Retinal pigment epithelial cell (primary cell): ENCODE measurements at regions not wholly inside any gene's neighbourhood (a gene's known extent, or its start where the extent isn't known, plus 50 kb on each side); places are given as distances from the start of the nearest gene placed in this dataset.
"Not testable (repeated sequence)": the region's sequence is repeated elsewhere in the genome, so short reads cannot be mapped to it uniquely, and the experiment has no call there.

ENCODE experiments used
- DNase-seq: peaks from one replicate; pipeline ENCODE4 v3.0.0-alpha.2; 2010; ENCODE audit warnings: low read depth
- H3K4me3 ChIP-seq: 2 replicates; pipeline ENCODE4 v1.5.1; 2011; ENCODE audit warnings: mild to moderate bottlenecking, low read length, control low read depth, moderate library complexity
- TF ChIP-seq, protein P1 (sequence below): conservative IDR thresholded peaks from 2 replicates; pipeline ENCODE4 v1.5.1; 2011; ENCODE audit warnings: low read depth, low read length, control low read depth, inconsistent platforms

DNA sequence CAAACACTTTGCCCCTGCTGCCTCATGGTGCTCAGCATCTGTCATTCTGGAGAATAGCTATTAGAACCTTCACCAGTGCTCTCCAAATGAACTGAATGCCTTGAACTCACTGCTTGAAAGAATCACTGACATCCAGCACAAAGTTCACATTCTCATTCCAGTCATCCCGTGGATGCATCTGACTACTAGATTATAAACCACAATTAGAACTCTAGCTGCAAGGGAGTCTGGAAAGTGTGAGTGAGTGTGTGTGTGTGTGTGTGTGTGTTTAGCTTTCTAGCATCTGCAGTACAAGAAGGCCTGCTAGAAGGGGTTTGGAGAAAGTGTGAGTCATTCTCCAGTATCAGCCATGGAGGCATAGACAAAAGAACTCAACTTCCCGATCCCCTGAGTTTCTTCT is 71.3 kb upstream of the DYNLT3 start:
- H3K4me3 ChIP-seq = no peak overlapping the region
- no peak for DNase-seq
- TF ChIP-seq, protein P1, sequence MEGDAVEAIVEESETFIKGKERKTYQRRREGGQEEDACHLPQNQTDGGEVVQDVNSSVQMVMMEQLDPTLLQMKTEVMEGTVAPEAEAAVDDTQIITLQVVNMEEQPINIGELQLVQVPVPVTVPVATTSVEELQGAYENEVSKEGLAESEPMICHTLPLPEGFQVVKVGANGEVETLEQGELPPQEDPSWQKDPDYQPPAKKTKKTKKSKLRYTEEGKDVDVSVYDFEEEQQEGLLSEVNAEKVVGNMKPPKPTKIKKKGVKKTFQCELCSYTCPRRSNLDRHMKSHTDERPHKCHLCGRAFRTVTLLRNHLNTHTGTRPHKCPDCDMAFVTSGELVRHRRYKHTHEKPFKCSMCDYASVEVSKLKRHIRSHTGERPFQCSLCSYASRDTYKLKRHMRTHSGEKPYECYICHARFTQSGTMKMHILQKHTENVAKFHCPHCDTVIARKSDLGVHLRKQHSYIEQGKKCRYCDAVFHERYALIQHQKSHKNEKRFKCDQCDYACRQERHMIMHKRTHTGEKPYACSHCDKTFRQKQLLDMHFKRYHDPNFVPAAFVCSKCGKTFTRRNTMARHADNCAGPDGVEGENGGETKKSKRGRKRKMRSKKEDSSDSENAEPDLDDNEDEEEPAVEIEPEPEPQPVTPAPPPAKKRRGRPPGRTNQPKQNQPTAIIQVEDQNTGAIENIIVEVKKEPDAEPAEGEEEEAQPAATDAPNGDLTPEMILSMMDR = no peak

DNA sequence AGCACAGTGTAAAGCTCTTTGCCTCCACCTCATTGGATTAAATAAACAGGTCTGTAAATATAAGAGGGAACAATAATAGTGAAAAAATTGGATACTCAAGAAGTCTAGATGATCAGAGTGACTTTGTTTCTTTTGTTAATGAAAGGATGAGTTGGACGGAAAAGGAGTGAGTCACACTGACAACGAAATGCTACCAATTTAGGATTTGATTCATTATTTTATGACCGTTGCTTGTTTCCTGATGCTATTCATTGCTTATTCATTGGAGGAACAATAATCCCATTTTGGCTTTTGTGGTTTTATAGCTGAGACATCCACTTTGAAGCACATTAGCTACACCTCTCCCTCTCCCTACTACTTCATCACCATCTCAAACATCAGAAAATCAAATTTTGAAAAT is 74.4 kb upstream of the DYNLT3 start:
- no peak for DNase-seq
- no peak overlapping the region for H3K4me3 ChIP-seq
- TF ChIP-seq, protein P1 = no peak

DNA sequence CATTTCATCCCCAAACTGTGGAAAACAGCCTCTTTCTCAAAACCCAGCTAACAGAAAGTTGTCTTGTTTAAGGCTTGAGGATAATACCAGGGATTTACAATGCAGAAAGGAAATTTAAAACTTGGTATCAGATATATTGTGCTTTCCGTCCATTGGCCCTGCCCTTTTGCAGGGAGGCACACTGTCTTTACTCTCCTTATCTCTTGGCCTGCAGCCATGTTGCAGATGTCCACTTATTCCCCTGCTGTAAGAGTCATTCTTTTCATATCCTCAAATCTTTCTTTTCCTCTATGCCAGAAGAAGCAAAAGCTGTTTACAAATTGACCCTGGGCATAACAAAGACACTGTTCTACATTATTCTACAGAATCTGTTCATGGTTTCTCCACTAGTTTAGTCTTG is 75.6 kb upstream of the DYNLT3 start:
- H3K4me3 ChIP-seq = no peak overlapping the region
- DNase-seq = no peak
- TF ChIP-seq, protein P1 = no peak

DNA sequence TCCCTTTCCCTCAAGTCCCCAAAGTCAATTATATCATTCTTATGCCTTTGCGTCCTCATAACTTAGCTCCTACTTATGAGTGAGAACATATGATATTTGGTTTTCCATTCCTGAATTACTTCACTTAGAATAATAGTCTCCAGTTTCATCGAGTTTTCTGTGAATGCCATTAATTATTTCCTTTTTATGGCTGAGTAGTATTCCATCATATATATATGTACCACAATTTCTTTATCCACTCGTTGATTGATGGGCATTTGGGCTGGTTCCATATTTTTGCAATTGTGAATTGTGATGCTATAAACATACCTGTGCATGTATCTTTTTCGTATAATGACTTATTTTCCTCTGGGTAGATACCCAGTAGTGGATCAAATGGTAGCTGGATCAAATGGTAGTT is 78.4 kb upstream of the DYNLT3 start:
- not testable (repeated sequence) for DNase-seq, H3K4me3 ChIP-seq

DNA sequence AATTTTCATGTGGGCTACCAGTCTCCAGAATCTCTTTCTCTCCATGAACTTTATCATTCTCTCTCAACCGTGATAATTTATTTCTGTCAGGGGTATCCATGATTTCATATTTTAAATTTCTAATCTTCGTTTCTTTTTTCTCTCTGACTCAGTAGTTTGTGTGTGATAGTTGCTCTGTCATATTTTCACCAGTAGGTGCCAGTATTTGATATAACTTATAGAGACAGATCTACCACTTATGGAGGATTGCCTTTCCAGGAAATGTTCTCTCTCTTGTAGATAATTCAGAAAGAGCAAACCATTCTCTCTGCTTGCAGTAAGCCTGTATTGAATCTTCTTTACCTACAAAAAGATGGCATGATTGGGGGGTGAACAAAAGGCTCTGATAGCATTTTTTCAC is 79.3 kb upstream of the DYNLT3 start:
- TF ChIP-seq, protein P1 = peak; percentile 44
- no peak overlapping the region for H3K4me3 ChIP-seq
- DNase-seq = no peak

DNA sequence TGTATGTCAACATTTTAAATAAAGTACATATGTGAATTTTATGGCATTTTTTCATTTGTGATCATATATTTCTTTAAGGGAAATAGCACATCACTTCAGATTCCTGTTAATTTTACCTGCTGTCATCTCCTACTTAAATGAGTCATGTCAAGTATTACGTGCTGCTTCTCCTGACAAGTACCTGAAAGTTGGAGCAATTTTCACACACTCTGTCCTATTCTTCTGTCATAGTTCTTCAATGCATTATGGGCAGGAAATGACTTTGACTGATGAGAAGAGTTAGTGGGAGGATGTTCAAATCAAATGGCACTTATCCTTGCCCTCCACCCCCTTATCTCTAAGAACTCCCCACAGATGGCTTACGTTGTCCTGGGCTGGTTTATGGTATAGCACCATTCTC is 64.2 kb upstream of the SYTL5 start:
- TF ChIP-seq, protein P1 = no peak
- DNase-seq = no peak
- H3K4me3 ChIP-seq = no peak overlapping the region

DNA sequence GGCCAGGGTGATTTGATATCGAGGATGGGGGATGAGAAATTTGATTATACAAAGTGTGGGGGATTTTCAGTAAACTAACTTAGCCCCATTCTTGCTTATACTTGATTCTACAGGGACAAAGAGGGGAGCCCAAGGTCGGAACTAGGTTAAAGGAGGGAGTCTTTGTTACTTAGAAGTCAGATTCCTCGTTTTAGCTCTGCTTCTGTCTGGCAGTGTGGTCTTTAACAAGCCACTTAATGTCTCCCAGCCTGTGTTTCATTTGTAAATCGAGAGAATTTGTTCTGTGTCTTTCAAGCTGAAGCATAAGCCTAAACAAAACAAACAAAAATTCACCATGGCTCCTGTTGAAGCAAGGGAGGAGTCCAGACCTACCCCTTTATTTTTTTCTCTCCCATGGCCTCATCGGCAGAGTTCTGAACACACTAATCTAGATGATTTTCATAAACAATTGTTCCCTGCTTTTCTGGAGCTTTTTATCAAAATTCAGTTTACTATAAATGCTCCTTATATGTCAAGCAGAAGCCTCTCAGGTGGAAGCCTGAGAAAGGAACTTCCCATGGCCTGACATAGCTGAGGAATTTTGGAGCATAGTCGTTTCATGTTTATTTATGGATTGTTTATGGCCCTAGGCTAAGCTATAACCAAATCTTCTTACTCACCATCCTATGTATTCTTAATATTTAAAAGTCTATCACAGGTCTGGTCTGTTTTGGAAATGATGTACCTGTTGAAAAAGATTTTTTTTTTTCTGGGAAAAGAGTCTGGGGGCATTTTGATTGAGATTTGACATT is 62.6 kb upstream of the SYTL5 start:
- no peak for DNase-seq
- H3K4me3 ChIP-seq = no peak overlapping the region
- TF ChIP-seq, protein P1 = no peak
